Natural killer cell (primary cell): ENCODE measurements at regions not wholly inside any gene's neighbourhood (a gene's known extent, or its start where the extent isn't known, plus 50 kb on each side); places are given as distances from the start of the nearest gene placed in this dataset.

ENCODE experiments used
- ATAC-seq, 3 donors: fragments of 150-1000 bp in 2 of 3; fragments of 200-7000 bp in 1 of 3; cut with Tn5 transposase; 1 replicate in 1 of 3; 2 replicates in 2 of 3; pipeline ENCODE4 v1.10.0; 2021; ENCODE audit warnings: mild to moderate bottlenecking in 2 of 3, moderate library complexity in 2 of 3
- DNase-seq, 2 donors: peaks; one replicate each; pipeline versions ENCODE4 v3.0.0 to v3.0.0-alpha.2; 2013 to 2021; ENCODE audit warnings: mixed read lengths in 1 of 2
- H3K27ac ChIP-seq: one replicate; pipeline ENCODE4 v1.5.1; 2013; ENCODE audit warnings: mild to moderate bottlenecking, low read length
- H3K27me3 ChIP-seq: one replicate; pipeline ENCODE4 v1.6.1; 2013; ENCODE audit warnings: low read length; ENCODE audit not compliant: control insufficient read depth, insufficient read depth
- H3K36me3 ChIP-seq: one replicate; pipeline ENCODE4 v1.6.1; 2013; ENCODE audit warnings: low read length; ENCODE audit not compliant: control insufficient read depth, insufficient read depth
- H3K4me1 ChIP-seq: one replicate; pipeline ENCODE4 v1.6.1; 2013; ENCODE audit warnings: low read length; ENCODE audit not compliant: control insufficient read depth, insufficient read depth
- H3K4me3 ChIP-seq: one replicate; pipeline ENCODE4 v1.5.1; 2013; ENCODE audit warnings: low read length
- H3K9me3 ChIP-seq: one replicate; pipeline ENCODE4 v1.6.1; 2013; ENCODE audit warnings: low read length; ENCODE audit not compliant: control insufficient read depth, insufficient read depth
- H3K27ac Mint-ChIP-seq, 2 donors: one replicate each; pipeline ENCODE4 v1.8.0; 2022; ENCODE audit warnings: mild to moderate bottlenecking in 2 of 2, mixed read lengths in 2 of 2, moderate library complexity in 1 of 2
- H3K27me3 Mint-ChIP-seq, 2 donors: one replicate each; pipeline ENCODE4 v1.8.0; 2022; ENCODE audit warnings: low read depth in 2 of 2, mixed read lengths in 2 of 2
- H3K36me3 Mint-ChIP-seq: one replicate; pipeline ENCODE4 v1.8.0; 2022; ENCODE audit warnings: mixed read lengths
- H3K4me1 Mint-ChIP-seq, 2 donors: one replicate each; pipeline ENCODE4 v1.8.0; 2022; ENCODE audit warnings: mixed read lengths in 2 of 2
- H3K4me3 Mint-ChIP-seq: one replicate; pipeline ENCODE4 v1.8.0; 2022; ENCODE audit warnings: mild to moderate bottlenecking, moderate library complexity, mixed read lengths
- H3K9me3 Mint-ChIP-seq, 2 donors: one replicate each; pipeline ENCODE4 v1.8.0; 2022; ENCODE audit warnings: mixed read lengths in 2 of 2
- CTCF ChIP-seq: fragments of 200-600 bp; IDR thresholded peaks from one replicate; pipeline ENCODE4 v1.8.0; 2022; ENCODE audit warnings: antibody characterized with exemption
- WGBS: methylation state at CpG from one replicate; pipeline ENCODE4 v1.1.7; 2013; ENCODE audit warnings: missing lambda C conversion rate; ENCODE audit not compliant: insufficient coverage; 5-methylcytosine and 5-hydroxymethylcytosine counted together
- intact Hi-C: fragments of 100-400 bp; cut with micrococcal nuclease; formaldehyde crosslinking; loops from one replicate; pipeline ENCODE4 v1.14.2; 2022

DNA sequence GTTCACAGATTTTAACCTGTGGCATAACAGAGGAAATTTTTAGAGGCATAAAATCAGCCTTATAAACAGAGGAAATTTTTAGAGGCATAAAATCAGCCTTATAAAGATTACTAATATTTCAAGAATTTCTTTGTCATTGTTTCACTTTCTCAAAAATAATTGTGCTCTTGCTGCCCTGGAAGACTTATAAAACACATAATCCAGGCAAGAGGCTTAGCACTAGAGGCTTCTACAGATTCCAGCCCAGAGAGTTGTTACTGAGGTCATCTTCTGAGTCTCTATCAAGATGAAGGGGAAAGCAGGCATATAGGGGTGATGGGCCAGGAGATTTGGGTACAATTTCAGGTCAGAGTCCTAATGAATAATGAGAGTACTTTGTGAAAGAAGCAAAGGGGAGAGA is 85.7 kb downstream of the RFPL4B start:
- Histone ChIP-seq H3K27me3 (no peaks in the 10 kb centered on the region), H3K4me1 (no peaks in the 10 kb centered on the region), H3K36me3 (no peaks in the 10 kb centered on the region), H3K9me3 (no peaks in the 10 kb centered on the region), H3K4me3 (no peak overlapping the region), H3K27ac (no peak overlapping the region)
- H3K36me3 Mint-ChIP-seq: no peaks in the 10 kb centered on the region
- intact Hi-C loops: no loop called here
- H3K27me3 Mint-ChIP-seq: no peaks in the 10 kb centered on the region
- H3K9me3 Mint-ChIP-seq: peaks cover 0 to 3% of the 10 kb centered on the region in 2 donors
- ATAC-seq: no peak
- H3K4me1 Mint-ChIP-seq: no peaks in the 10 kb centered on the region
- TF ChIP-seq CTCF: no peak
- no peak for DNase-seq
- H3K4me3 Mint-ChIP-seq: no peak overlapping the region
- H3K27ac Mint-ChIP-seq: no peak overlapping the region

- H3K36me3 Mint-ChIP-seq: no peaks in the 10 kb centered on the region
- no peak for TF ChIP-seq CTCF
Observed at GRCh38 chr6:112433457-112433856, 86.3 kb downstream of the RFPL4B start.

GRCh38 chr6:112434896-112435435 is 87.8 kb downstream of the RFPL4B start:
- H3K4me1 Mint-ChIP-seq: no peaks in the 10 kb centered on the region
- no peak overlapping the region for H3K4me3 Mint-ChIP-seq
- H3K4me3 ChIP-seq: no peak overlapping the region

More at GRCh38 chr6:112433457-112433856, 86.3 kb downstream of the RFPL4B start:
- Histone ChIP-seq H3K27ac (no peak overlapping the region), H3K36me3 (no peaks in the 10 kb centered on the region), H3K4me1 (no peaks in the 10 kb centered on the region), H3K4me3 (no peak overlapping the region), H3K27me3 (no peaks in the 10 kb centered on the region), H3K9me3 (no peaks in the 10 kb centered on the region)
- ATAC-seq (no peak), DNase-seq (no peak)
- no CpG with 5 or more reads among the region's 1 CpG for WGBS
- H3K27ac Mint-ChIP-seq: no peak overlapping the region
- H3K9me3 Mint-ChIP-seq: no peaks in the 10 kb centered on the region
- intact Hi-C loops: no loop called here
- no peaks in the 10 kb centered on the region for H3K4me1 Mint-ChIP-seq
- no peaks in the 10 kb centered on the region for H3K27me3 Mint-ChIP-seq
- H3K4me3 Mint-ChIP-seq: no peak overlapping the region

More at GRCh38 chr6:112434896-112435435, 87.8 kb downstream of the RFPL4B start:
- Histone ChIP-seq H3K27me3 (no peaks in the 10 kb centered on the region), H3K4me1 (no peaks in the 10 kb centered on the region), H3K27ac (no peak overlapping the region), H3K9me3 (no peaks in the 10 kb centered on the region), H3K36me3 (no peaks in the 10 kb centered on the region)
- WGBS: 100% methylated on average over 1 of the region's 2 CpGs
- no peak for TF ChIP-seq CTCF
- no peaks in the 10 kb centered on the region for H3K27me3 Mint-ChIP-seq
- H3K36me3 Mint-ChIP-seq: no peaks in the 10 kb centered on the region
- DNase-seq: no peak
- intact Hi-C loops: no loop called here
- H3K9me3 Mint-ChIP-seq: no peaks in the 10 kb centered on the region
- ATAC-seq: no peak
- H3K27ac Mint-ChIP-seq: no peak overlapping the region
